OCI-LY1 (cell line): ENCODE measurements at regions not wholly inside any gene's neighbourhood (a gene's known extent, or its start where the extent isn't known, plus 50 kb on each side); places are given as distances from the start of the nearest gene placed in this dataset.
"Not testable (repeated sequence)": the region's sequence is repeated elsewhere in the genome, so short reads cannot be mapped to it uniquely, and the experiment has no call there.

ENCODE experiments used
- H2AFZ ChIP-seq: fragments of 200-600 bp; sonication (generic), shearing (Covaris generic); 2 replicates; pipeline ENCODE4 v1.6.0; 2014; ENCODE audit warnings: antibody characterized with exemption, mild to moderate bottlenecking, low read length
- H3F3A ChIP-seq: fragments of 200-600 bp; sonication (generic), shearing (Covaris generic); 2 replicates; pipeline ENCODE4 v1.6.0; 2014; ENCODE audit warnings: mild to moderate bottlenecking, antibody characterized with exemption, low read length, moderate library complexity; ENCODE audit not compliant: insufficient read depth
- H3K27ac ChIP-seq: fragments of 200-600 bp; sonication (generic); 2 replicates; pipeline ENCODE4 v1.5.1; 2014; ENCODE audit warnings: low read length, mixed run types, mild to moderate bottlenecking, low read depth; ENCODE audit not compliant: poor library complexity, severe bottlenecking
- H3K27me3 ChIP-seq: fragments of 200-600 bp; sonication (generic); 2 replicates; pipeline ENCODE4 v1.6.0; 2014; ENCODE audit warnings: antibody characterized with exemption, mild to moderate bottlenecking, low read length, moderate library complexity; ENCODE audit not compliant: insufficient read depth
- H3K36me3 ChIP-seq: fragments of 200-600 bp; sonication (generic); 2 replicates; pipeline ENCODE4 v1.6.1; 2014; ENCODE audit warnings: mild to moderate bottlenecking, antibody characterized with exemption, low read length, moderate library complexity, mixed read lengths; ENCODE audit not compliant: insufficient read depth
- H3K4me1 ChIP-seq: fragments of 200-600 bp; sonication (generic); 2 replicates; pipeline ENCODE4 v1.5.1; 2014; ENCODE audit warnings: mild to moderate bottlenecking, low read length, moderate library complexity; ENCODE audit not compliant: insufficient read depth, severe bottlenecking
- H3K4me2 ChIP-seq: fragments of 200-600 bp; sonication (generic), shearing (Covaris generic); 2 replicates; pipeline ENCODE4 v1.6.1; 2014; ENCODE audit warnings: low read length
- H3K4me3 ChIP-seq: fragments of 200-600 bp; sonication (generic); 2 replicates; pipeline ENCODE4 v1.5.1; 2014; ENCODE audit warnings: low read length, low read depth, mild to moderate bottlenecking, mixed read lengths; ENCODE audit not compliant: poor library complexity, severe bottlenecking
- H3K79me2 ChIP-seq: fragments of 200-600 bp; shearing (Covaris generic); 2 replicates; pipeline ENCODE4 v1.6.1; 2016; ENCODE audit warnings: mixed run types, low read length, mixed read lengths; ENCODE audit not compliant: insufficient read depth
- H3K9ac ChIP-seq: fragments of 200-600 bp; sonication (generic), shearing (Covaris generic); 2 replicates; pipeline ENCODE4 v1.6.1; 2014; ENCODE audit warnings: mild to moderate bottlenecking, low read length, mixed read lengths
- H3K9me2 ChIP-seq: fragments of 200-600 bp; sonication (generic), shearing (Covaris generic); 2 replicates; pipeline ENCODE4 v1.6.1; 2014; ENCODE audit warnings: low read depth, mild to moderate bottlenecking, low read length, mixed read lengths
- H3K9me3 ChIP-seq: fragments of 200-600 bp; shearing (Covaris generic); 2 replicates; pipeline ENCODE4 v1.6.1; 2014; ENCODE audit warnings: low read length, mixed read lengths
- H4K20me1 ChIP-seq: fragments of 200-600 bp; sonication (generic), shearing (Covaris generic); 2 replicates; pipeline ENCODE4 v1.6.0; 2016; ENCODE audit warnings: mild to moderate bottlenecking, low read length; ENCODE audit not compliant: insufficient read depth
- CTCF ChIP-seq: fragments of 200-600 bp; sonication (generic), shearing (Covaris generic); IDR thresholded peaks from 2 replicates; pipeline ENCODE4 v1.5.1; 2017; ENCODE audit warnings: mild to moderate bottlenecking, antibody characterized with exemption, low read length, moderate library complexity, mixed read lengths
- EZH2 ChIP-seq: fragments of 200-600 bp; sonication (generic), shearing (Covaris generic); IDR thresholded peaks from 2 replicates; pipeline ENCODE4 v1.8.0; 2017; ENCODE audit warnings: borderline replicate concordance, mixed run types, mild to moderate bottlenecking, antibody characterized with exemption, low read length, moderate library complexity, mixed read lengths

GRCh38 chr11:89583580-89583979 is 92.4 kb upstream of the NOX4 start:
- Histone ChIP-seq H3K4me2 (no peak overlapping the region), H4K20me1 (no peaks in the 10 kb centered on the region), H2AFZ (no peak overlapping the region), H3K27me3 (no peaks in the 10 kb centered on the region), H3F3A (no peaks in the 10 kb centered on the region), H3K79me2 (no peaks in the 10 kb centered on the region), H3K4me1 (no peaks in the 10 kb centered on the region), H3K27ac (no peak overlapping the region), H3K9me3 (no peaks in the 10 kb centered on the region), H3K36me3 (no peaks in the 10 kb centered on the region), H3K4me3 (no peak overlapping the region), H3K9ac (no peak overlapping the region), H3K9me2 (no peaks in the 10 kb centered on the region)
- TF ChIP-seq EZH2: no peak
- TF ChIP-seq CTCF: no peak

GRCh38 chr11:89585046-89585445 is 93.9 kb upstream of the NOX4 start:
- not testable (repeated sequence) for H2AFZ ChIP-seq, H4K20me1 ChIP-seq, H3K27me3 ChIP-seq, H3K79me2 ChIP-seq, H3K36me3 ChIP-seq, H3K9me3 ChIP-seq, H3K4me2 ChIP-seq, H3F3A ChIP-seq, H3K4me1 ChIP-seq, H3K4me3 ChIP-seq, H3K9ac ChIP-seq, H3K9me2 ChIP-seq, H3K27ac ChIP-seq

GRCh38 chr11:89585471-89585870 is 94.3 kb upstream of the NOX4 start:
- H3K9me2 ChIP-seq, H3K4me2 ChIP-seq, H3K27me3 ChIP-seq, H3K9me3 ChIP-seq, H3F3A ChIP-seq, H3K36me3 ChIP-seq, H3K27ac ChIP-seq, H3K79me2 ChIP-seq, H3K9ac ChIP-seq, H3K4me1 ChIP-seq, H2AFZ ChIP-seq, H4K20me1 ChIP-seq, H3K4me3 ChIP-seq: not testable (repeated sequence)

- not testable (repeated sequence) for H3F3A ChIP-seq, H3K36me3 ChIP-seq, H3K9me3 ChIP-seq, H3K9ac ChIP-seq, H4K20me1 ChIP-seq, H3K27ac ChIP-seq, H3K4me2 ChIP-seq, H3K4me3 ChIP-seq, H3K4me1 ChIP-seq, H3K27me3 ChIP-seq, H3K9me2 ChIP-seq, H3K79me2 ChIP-seq, H2AFZ ChIP-seq
Observed at GRCh38 chr11:89589413-89589812, 98.2 kb upstream of the NOX4 start.

GRCh38 chr11:89590008-89590632 is 98.9 kb upstream of the NOX4 start:
- not testable (repeated sequence) for H2AFZ ChIP-seq, H3K4me2 ChIP-seq, H3K36me3 ChIP-seq, H3F3A ChIP-seq, H3K9ac ChIP-seq, H3K9me2 ChIP-seq, H3K27ac ChIP-seq, H3K27me3 ChIP-seq, H3K9me3 ChIP-seq, H3K79me2 ChIP-seq, H3K4me1 ChIP-seq, H4K20me1 ChIP-seq, H3K4me3 ChIP-seq

- not testable (repeated sequence) for H3K79me2 ChIP-seq, H3K9ac ChIP-seq, H3K4me2 ChIP-seq, H2AFZ ChIP-seq, H4K20me1 ChIP-seq, H3F3A ChIP-seq, H3K4me1 ChIP-seq, H3K27ac ChIP-seq, H3K9me3 ChIP-seq, H3K9me2 ChIP-seq, H3K27me3 ChIP-seq, H3K36me3 ChIP-seq, H3K4me3 ChIP-seq
Observed at GRCh38 chr11:89601263-89601662, 108.8 kb upstream of the TRIM77 start.
